Hepatocyte (in vitro differentiated cells): ENCODE measurements at regions not wholly inside any gene's neighbourhood (a gene's known extent, or its start where the extent isn't known, plus 50 kb on each side); places are given as distances from the start of the nearest gene placed in this dataset.

ENCODE experiments used
- DNase-seq: peaks from one replicate; pipeline ENCODE4 v3.0.0-alpha.2; 2016; ENCODE audit warnings: low spot score
- H2AFZ ChIP-seq: fragments of 200-600 bp; sonication (generic); 2 replicates; pipeline ENCODE4 v1.6.0; 2016; ENCODE audit warnings: antibody characterized with exemption, mild to moderate bottlenecking
- H3K27ac ChIP-seq: fragments of 200-600 bp; sonication (generic); 2 replicates; pipeline ENCODE4 v1.5.1; 2016; ENCODE audit warnings: mild to moderate bottlenecking
- H3K27me3 ChIP-seq: fragments of 200-600 bp; sonication (generic); 2 replicates; pipeline ENCODE4 v1.6.1; 2016
- H3K36me3 ChIP-seq: fragments of 200-600 bp; sonication (generic); replicated peaks from 2 replicates; pipeline ENCODE4 v1.5.1; 2016; ENCODE audit warnings: low read depth; ENCODE audit not compliant: insufficient read depth
- H3K4me1 ChIP-seq: fragments of 200-600 bp; sonication (generic); 2 replicates; pipeline ENCODE4 v1.5.1; 2016; ENCODE audit warnings: mild to moderate bottlenecking, moderate library complexity; ENCODE audit not compliant: insufficient read depth
- H3K4me2 ChIP-seq: fragments of 200-600 bp; sonication (generic); 2 replicates; pipeline ENCODE4 v1.6.0; 2016
- H3K4me3 ChIP-seq: fragments of 200-600 bp; sonication (generic); 2 replicates; pipeline ENCODE4 v1.5.1; 2016; ENCODE audit warnings: mild to moderate bottlenecking
- H3K79me2 ChIP-seq: fragments of 200-600 bp; sonication (generic); 2 replicates; pipeline ENCODE4 v1.6.0; 2017; ENCODE audit warnings: mild to moderate bottlenecking
- H3K9me2 ChIP-seq: fragments of 200-600 bp; sonication (generic); replicated peaks from 2 replicates; pipeline ENCODE4 v1.6.0; 2017; ENCODE audit warnings: mild to moderate bottlenecking; ENCODE audit not compliant: insufficient read depth
- H3K9me3 ChIP-seq: fragments of 200-600 bp; sonication (generic); 2 replicates; pipeline ENCODE4 v1.5.1; 2016; ENCODE audit warnings: low read depth, mild to moderate bottlenecking
- H4K20me1 ChIP-seq: fragments of 200-600 bp; sonication (generic); 2 replicates; pipeline ENCODE4 v1.6.0; 2016; ENCODE audit warnings: mild to moderate bottlenecking; ENCODE audit not compliant: insufficient read depth, poor library complexity, severe bottlenecking
- CTCF ChIP-seq: fragments of 200-600 bp; sonication (generic); IDR thresholded peaks from 2 replicates; pipeline ENCODE4 v1.5.1; 2016; ENCODE audit warnings: antibody characterized with exemption, mild to moderate bottlenecking; ENCODE audit not compliant: poor library complexity
- EZH2 ChIP-seq: fragments of 200-600 bp; sonication (generic); IDR thresholded peaks from 2 replicates; pipeline ENCODE4 v1.6.1; 2016; ENCODE audit warnings: antibody characterized with exemption, mild to moderate bottlenecking, borderline replicate concordance
- EZH2phosphoT487 ChIP-seq: fragments of 200-600 bp; sonication (generic); IDR thresholded peaks from one replicate; pipeline ENCODE4 v1.6.1; 2018; ENCODE audit warnings: antibody characterized with exemption, mild to moderate bottlenecking, low read depth, moderate library complexity; ENCODE audit not compliant: unreplicated experiment, severe bottlenecking
- WGBS: methylation state at CpG from one replicate; pipeline ENCODE4 v1.1.6; 2016; ENCODE audit warnings: low lambda C conversion rate; ENCODE audit errors: missing lambda C conversion rate; 5-methylcytosine and 5-hydroxymethylcytosine counted together

- no peaks in the 10 kb centered on the region for H4K20me1 ChIP-seq
- WGBS: 85% methylated on average over 7 of the region's 7 CpGs
- no peak overlapping the region for H3K4me2 ChIP-seq
- H3K9me3 ChIP-seq: no peaks in the 10 kb centered on the region
- TF ChIP-seq CTCF (no peak), EZH2 (no peak), EZH2phosphoT487 (no peak)
- no peaks in the 10 kb centered on the region for H3K36me3 ChIP-seq
- H2AFZ ChIP-seq: no peak overlapping the region
- H3K27me3 ChIP-seq: no peaks in the 10 kb centered on the region
- H3K9me2 ChIP-seq: no peaks in the 10 kb centered on the region
- no peaks in the 10 kb centered on the region for H3K79me2 ChIP-seq
- no peaks in the 10 kb centered on the region for H3K4me1 ChIP-seq
- no peak for DNase-seq
- H3K4me3 ChIP-seq: no peak overlapping the region
- H3K27ac ChIP-seq: no peak overlapping the region
Observed at GRCh38 chr20:58084566-58084965, 143.9 kb downstream of the ANKRD60 start.

GRCh38 chr20:58081846-58082245, 146.6 kb downstream of the ANKRD60 start:
- Histone ChIP-seq H3K27ac (no peak overlapping the region), H4K20me1 (no peaks in the 10 kb centered on the region), H3K9me3 (no peaks in the 10 kb centered on the region), H3K4me1 (no peaks in the 10 kb centered on the region), H3K36me3 (no peaks in the 10 kb centered on the region), H3K27me3 (no peaks in the 10 kb centered on the region), H3K9me2 (no peaks in the 10 kb centered on the region), H2AFZ (no peak overlapping the region), H3K4me3 (no peak overlapping the region), H3K4me2 (no peak overlapping the region), H3K79me2 (no peaks in the 10 kb centered on the region)
- WGBS: 58% methylated on average over 1 of the region's 1 CpG
- TF ChIP-seq CTCF (no peak), EZH2phosphoT487 (no peak), EZH2 (no peak)
- DNase-seq: no peak

GRCh38 chr20:58078741-58079522, 149.5 kb downstream of the ANKRD60 start:
- H3K27ac ChIP-seq: no peak overlapping the region
- TF ChIP-seq EZH2: no peak
- TF ChIP-seq EZH2phosphoT487: no peak
- TF ChIP-seq CTCF: no peak
- H3K4me2 ChIP-seq: no peak overlapping the region

GRCh38 chr20:58077282-58077681, 151.2 kb downstream of the ANKRD60 start:
- no peak for TF ChIP-seq EZH2phosphoT487
- TF ChIP-seq EZH2: no peak
- TF ChIP-seq CTCF: no peak
- Histone ChIP-seq H3K36me3 (no peaks in the 10 kb centered on the region), H3K4me3 (no peak overlapping the region), H3K27me3 (no peaks in the 10 kb centered on the region), H3K27ac (no peak overlapping the region), H3K9me2 (no peaks in the 10 kb centered on the region), H3K4me2 (no peak overlapping the region), H3K79me2 (no peaks in the 10 kb centered on the region), H4K20me1 (no peaks in the 10 kb centered on the region), H2AFZ (no peak overlapping the region), H3K4me1 (no peaks in the 10 kb centered on the region), H3K9me3 (no peaks in the 10 kb centered on the region)
- 89% methylated on average over 6 of the region's 6 CpGs for WGBS
- no peak for DNase-seq

More at GRCh38 chr20:58078741-58079522, 149.5 kb downstream of the ANKRD60 start:
- 76% methylated on average over 7 of the region's 7 CpGs for WGBS
- no peaks in the 10 kb centered on the region for H3K79me2 ChIP-seq
- no peaks in the 10 kb centered on the region for H3K9me3 ChIP-seq
- no peaks in the 10 kb centered on the region for H3K36me3 ChIP-seq
- no peaks in the 10 kb centered on the region for H4K20me1 ChIP-seq
- no peaks in the 10 kb centered on the region for H3K9me2 ChIP-seq
- no peaks in the 10 kb centered on the region for H3K4me1 ChIP-seq
- no peaks in the 10 kb centered on the region for H3K27me3 ChIP-seq
- DNase-seq: no peak
- H3K4me3 ChIP-seq: no peak overlapping the region
- H2AFZ ChIP-seq: no peak overlapping the region
